GM12874 (cell line): ENCODE measurements at regions not wholly inside any gene's neighbourhood (a gene's known extent, or its start where the extent isn't known, plus 50 kb on each side); places are given as distances from the start of the nearest gene placed in this dataset.

Experiments
- CTCF ChIP-seq: IDR thresholded peaks from 2 replicates; pipeline ENCODE4 v1.5.1; 2011; ENCODE audit warnings: low read depth, mild to moderate bottlenecking, control low read depth, low read length, moderate library complexity; ENCODE audit not compliant: insufficient read depth

- TF ChIP-seq CTCF = no peak
Observed at GRCh38 chr5:57939771-57940170, 457.2 kb upstream of the ACTBL2 start.

GRCh38 chr5:57939335-57939734, 456.7 kb upstream of the ACTBL2 start:
- TF ChIP-seq CTCF = no peak

- TF ChIP-seq CTCF = no peak
Observed at GRCh38 chr5:57938174-57938557, 455.6 kb upstream of the ACTBL2 start.

- TF ChIP-seq CTCF = no peak
Observed at GRCh38 chr5:57937501-57938173, 455.0 kb upstream of the ACTBL2 start.

GRCh38 chr5:57937025-57937424, 454.4 kb upstream of the ACTBL2 start:
- no peak for TF ChIP-seq CTCF

GRCh38 chr5:57932761-57933160, 450.1 kb upstream of the ACTBL2 start:
- TF ChIP-seq CTCF = no peak

GRCh38 chr5:57931807-57932206, 449.2 kb upstream of the ACTBL2 start:
- no peak for TF ChIP-seq CTCF
